HG03439 (cell line): ENCODE measurements at regions not wholly inside any gene's neighbourhood (a gene's known extent, or its start where the extent isn't known, plus 50 kb on each side); places are given as distances from the start of the nearest gene placed in this dataset.
"Not testable (repeated sequence)": the region's sequence is repeated elsewhere in the genome, so short reads cannot be mapped to it uniquely, and the experiment has no call there.

Experiments
- ATAC-seq: cut with Tn5 transposase; IDR thresholded peaks from one replicate; pipeline ENCODE4 v1.9.1; 2021; ENCODE audit warnings: mild to moderate bottlenecking, moderate library complexity; ENCODE audit not compliant: unreplicated experiment

- ATAC-seq: not testable (repeated sequence)
Measured at GRCh38 chr17:445839-446238, 93.2 kb upstream of the RPH3AL start, which contains the start of gene RFLNB. RFLNB (minus strand) TSS chr17:445939.

GRCh38 chr17:444879-445454 lies 92.4 kb upstream of the RPH3AL start:
- no peak for ATAC-seq

- no peak for ATAC-seq
Measured at GRCh38 chr17:443109-443508, 90.5 kb upstream of the RPH3AL start.

GRCh38 chr17:441155-441950 lies 88.7 kb upstream of the RPH3AL start:
- no peak for ATAC-seq

DNA sequence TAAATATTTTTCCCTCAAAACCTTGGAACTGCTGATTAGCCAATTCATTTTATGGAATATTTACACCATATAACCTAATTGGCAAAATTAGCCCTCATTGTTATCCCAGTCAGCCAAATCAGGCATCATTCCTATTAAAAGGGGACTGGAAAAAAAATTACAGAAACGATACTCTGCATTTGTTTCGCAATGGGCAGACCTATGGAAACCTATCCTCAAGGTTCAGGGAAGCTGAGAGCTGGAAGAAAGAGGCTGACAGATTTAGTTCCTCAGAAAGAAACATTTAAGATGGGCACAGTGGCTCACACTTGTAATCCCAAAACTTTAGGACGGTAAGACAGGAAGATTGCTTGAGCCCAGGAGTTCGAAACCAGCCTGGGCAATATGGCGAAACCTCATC lies 85.6 kb upstream of the RPH3AL start:
- no peak for ATAC-seq

- ATAC-seq: no peak
Measured at GRCh38 chr17:437545-437944, 84.9 kb upstream of the RPH3AL start.

DNA sequence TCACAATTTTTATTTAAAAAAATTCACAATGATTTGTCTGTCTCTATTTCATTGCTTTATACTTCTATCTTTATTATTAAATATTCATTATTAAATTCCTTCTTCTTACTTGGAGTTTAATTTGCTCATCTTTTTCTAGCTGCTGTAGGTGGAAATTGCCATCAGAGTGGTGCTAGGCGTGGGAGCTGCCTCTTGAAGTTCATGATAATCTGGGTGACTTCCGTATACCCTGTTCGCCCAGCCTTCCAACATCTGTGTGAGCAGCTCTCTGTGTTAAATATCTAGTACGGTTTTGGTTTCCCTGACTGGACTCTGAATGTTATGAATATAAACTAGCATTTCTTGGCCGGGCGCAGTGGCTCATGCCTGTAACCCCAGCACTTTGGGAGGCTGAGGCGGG lies 84.0 kb upstream of the RPH3AL start:
- no peak for ATAC-seq

DNA sequence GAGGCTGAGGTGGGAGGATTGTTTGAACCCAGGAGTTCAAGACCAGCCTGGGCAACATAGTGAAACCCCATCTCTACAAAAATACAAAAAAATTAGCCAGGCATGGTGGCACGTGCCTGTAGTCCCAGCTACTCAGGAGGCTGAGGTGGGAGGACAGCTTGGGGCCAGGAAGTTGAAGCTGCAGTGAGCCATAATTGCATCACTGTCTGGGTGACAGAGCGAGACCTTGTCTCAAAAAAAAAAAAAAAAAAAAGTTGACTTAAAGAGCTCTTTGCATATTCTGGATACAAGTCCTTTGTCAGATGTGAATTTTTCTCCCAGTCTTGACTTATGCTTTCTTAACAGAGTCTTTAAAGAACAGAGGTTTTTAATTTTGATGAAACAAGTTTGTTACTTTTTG lies 79.9 kb upstream of the RPH3AL start:
- ATAC-seq: not testable (repeated sequence)

DNA sequence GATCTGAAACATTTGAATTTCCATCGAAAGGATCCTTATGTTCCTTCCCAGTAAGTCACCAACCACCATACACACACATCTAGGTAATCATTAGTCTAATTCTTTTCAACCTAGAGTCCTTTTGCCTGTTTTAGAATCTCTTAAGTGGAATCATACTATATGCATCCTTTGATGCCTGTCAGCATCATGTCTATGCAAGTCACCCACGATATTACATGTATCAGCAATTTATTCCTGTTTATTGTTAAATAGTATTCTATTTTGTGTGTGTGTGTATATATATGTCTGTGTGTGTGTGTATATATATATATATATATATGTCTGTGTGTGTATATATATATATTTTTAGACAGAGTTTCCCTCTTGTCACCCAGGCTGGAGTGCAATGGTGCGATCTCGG lies 78.9 kb upstream of the RPH3AL start:
- ATAC-seq: no peak

GRCh38 chr17:429589-429988 lies 77.0 kb upstream of the RPH3AL start:
- no peak for ATAC-seq

DNA sequence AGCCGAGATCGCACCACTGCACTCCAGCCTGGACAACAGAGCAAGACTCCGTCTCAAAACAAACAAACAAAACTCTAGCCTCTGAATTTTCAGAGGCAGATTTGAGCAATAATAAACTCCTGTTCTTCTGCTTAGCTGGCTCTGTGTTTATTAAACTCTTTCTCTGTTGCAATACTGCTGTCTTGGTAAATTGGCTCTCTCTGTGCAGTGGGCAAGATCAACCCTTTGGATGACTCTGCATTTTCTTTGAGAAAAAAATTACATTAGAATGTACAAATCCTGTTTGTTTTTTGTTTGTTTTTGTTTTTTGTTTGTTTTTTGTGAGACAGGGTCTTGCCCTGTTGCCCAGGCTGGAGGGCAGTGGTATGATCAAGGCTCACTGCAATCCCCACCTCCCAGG lies 75.8 kb upstream of the RPH3AL start:
- no peak for ATAC-seq

- ATAC-seq: no peak
Measured at GRCh38 chr17:427891-428290, 75.3 kb upstream of the RPH3AL start.

- ATAC-seq: no peak
Measured at GRCh38 chr17:427327-427726, 74.7 kb upstream of the RPH3AL start.

DNA sequence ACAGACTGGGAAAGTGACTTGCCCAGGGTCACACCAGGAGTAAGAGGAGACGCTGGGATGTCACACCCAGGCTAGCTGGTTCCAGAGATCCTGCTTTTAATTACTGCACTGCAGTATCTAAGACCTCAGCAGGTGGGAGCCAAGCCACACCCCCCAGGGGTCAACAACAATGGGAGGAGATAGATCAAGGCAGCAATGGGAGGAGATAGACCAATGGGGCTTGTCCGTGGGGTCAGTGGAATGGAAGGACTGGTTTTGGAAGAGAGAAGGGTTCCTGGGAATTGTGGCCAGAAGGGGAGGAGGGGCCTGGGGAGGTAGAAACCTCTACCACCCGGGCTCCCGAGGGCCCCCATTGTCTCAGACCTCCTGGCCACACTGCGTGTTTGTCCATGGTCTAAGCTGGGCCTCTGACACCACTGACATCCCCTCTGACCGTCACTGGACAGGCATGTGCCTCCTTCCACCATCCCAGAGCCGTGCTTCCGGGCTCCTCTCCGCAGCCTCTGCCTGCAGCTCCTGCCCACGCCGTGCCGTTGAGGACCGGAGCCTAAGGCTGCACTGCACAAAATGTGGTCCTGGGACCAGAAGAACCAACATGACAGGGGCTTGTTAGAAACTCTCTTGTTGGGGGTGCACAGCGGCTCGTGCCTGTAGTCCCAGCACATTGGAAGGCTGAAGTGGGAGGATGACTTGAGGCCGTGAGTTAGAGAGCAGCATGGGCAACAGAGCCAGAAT lies 69.8 kb upstream of the RPH3AL start:
- no peak for ATAC-seq

- ATAC-seq: no peak
Measured at GRCh38 chr17:420479-421175, 68.0 kb upstream of the RPH3AL start.

- ATAC-seq: no peak
Measured at GRCh38 chr17:419073-419735, 66.6 kb upstream of the RPH3AL start.

DNA sequence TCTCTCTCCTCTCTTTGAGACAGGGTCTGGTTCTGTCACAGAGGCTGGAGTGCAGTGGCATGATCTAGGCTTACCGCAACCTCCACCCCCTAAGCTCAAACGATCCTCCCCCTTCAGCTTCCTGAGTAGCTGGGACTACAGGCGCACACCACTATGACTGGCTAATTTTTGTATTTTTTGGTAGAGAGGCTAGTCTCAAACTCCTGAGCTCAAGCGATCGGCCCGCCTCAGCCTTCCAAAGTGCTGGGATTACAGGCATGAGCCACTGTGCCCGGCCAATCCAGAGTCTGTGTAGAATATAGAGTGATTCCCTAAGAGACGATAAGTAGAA lies 65.8 kb upstream of the RPH3AL start:
- ATAC-seq: no peak

- ATAC-seq: no peak
Measured at GRCh38 chr17:417691-418420, 65.2 kb upstream of the RPH3AL start.

DNA sequence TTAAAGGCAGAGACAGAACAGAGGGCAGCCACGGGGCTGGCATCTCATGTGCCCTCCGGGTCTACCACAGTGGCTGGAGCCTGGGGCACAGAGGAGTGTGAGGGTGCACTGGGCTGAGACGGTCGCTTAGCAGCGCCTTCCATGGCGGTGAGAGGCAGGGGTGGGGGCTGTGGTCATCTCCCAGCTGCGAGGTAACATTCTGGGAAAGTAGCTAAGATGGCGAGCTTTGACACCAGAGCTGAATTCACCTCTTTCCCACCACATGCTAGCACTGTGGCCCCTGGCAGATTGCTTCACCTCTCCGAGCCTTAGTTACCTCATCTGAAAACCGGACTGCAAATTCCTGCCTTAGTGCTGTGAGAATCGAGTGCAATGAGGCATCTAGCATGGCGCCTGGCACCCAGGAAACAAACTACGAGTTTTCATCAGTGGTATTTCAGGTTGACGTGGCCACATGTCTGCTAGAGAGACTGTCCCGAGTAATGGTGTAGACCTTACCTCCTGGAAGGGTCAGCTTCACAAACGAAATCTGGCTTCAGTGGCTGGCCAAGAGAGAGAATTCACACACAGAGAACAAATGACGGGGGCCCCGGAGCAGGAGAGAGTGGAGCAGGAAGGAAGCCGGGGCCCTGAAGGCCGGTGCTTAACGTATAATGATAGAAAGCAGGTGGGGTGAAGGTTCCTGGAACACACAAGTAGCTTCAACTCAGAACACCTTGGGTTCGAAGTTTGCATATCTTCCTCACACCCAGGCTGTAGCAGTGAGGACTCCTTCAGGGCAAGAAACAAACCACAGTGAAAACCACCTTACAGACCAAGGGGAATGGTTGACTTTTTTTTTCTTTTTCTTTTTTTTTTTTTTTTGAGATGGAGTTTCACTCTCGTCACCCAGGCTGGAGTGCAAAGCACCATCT lies 63.9 kb upstream of the RPH3AL start:
- ATAC-seq: peak; percentile 62
